ENCODE measurements at regions not wholly inside any gene's neighbourhood (a gene's known extent, or its start where the extent isn't known, plus 50 kb on each side); places are given as distances from the start of the nearest gene placed in this dataset.

GRCh38 chr13:106336668-106337067 lies 198.8 kb downstream of the EFNB2 start:
- no peak for DNase-seq (ENCODE audit: low read depth)
- no peak overlapping the region for H3K4me3 ChIP-seq (ENCODE audit: low read length)
- TF ChIP-seq, protein P1, sequence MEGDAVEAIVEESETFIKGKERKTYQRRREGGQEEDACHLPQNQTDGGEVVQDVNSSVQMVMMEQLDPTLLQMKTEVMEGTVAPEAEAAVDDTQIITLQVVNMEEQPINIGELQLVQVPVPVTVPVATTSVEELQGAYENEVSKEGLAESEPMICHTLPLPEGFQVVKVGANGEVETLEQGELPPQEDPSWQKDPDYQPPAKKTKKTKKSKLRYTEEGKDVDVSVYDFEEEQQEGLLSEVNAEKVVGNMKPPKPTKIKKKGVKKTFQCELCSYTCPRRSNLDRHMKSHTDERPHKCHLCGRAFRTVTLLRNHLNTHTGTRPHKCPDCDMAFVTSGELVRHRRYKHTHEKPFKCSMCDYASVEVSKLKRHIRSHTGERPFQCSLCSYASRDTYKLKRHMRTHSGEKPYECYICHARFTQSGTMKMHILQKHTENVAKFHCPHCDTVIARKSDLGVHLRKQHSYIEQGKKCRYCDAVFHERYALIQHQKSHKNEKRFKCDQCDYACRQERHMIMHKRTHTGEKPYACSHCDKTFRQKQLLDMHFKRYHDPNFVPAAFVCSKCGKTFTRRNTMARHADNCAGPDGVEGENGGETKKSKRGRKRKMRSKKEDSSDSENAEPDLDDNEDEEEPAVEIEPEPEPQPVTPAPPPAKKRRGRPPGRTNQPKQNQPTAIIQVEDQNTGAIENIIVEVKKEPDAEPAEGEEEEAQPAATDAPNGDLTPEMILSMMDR (conservative IDR thresholded peaks at IDR 0.05; ENCODE audit: low read depth, low read length) = no peak

GRCh38 chr13:106332621-106333020 lies 202.8 kb downstream of the EFNB2 start:
- no peak for DNase-seq (ENCODE audit: low read depth)
- TF ChIP-seq, protein P1 (conservative IDR thresholded peaks at IDR 0.05; ENCODE audit: low read depth, low read length) = no peak
- H3K4me3 ChIP-seq (ENCODE audit: low read length) = no peak overlapping the region

- H3K4me3 ChIP-seq (ENCODE audit: low read length) = no peak overlapping the region
- TF ChIP-seq, protein P1 (conservative IDR thresholded peaks at IDR 0.05; ENCODE audit: low read depth, low read length) = no peak
- no peak for DNase-seq (ENCODE audit: low read depth)
These were observed 204.3 kb downstream of the EFNB2 start for GRCh38 chr13:106331116-106331515.

- H3K4me3 ChIP-seq (ENCODE audit: low read length) = no peak overlapping the region
- TF ChIP-seq, protein P1 (conservative IDR thresholded peaks at IDR 0.05; ENCODE audit: low read depth, low read length) = no peak
- no peak for DNase-seq (ENCODE audit: low read depth)
These were observed 205.5 kb downstream of the EFNB2 start for GRCh38 chr13:106329941-106330340.

DNA sequence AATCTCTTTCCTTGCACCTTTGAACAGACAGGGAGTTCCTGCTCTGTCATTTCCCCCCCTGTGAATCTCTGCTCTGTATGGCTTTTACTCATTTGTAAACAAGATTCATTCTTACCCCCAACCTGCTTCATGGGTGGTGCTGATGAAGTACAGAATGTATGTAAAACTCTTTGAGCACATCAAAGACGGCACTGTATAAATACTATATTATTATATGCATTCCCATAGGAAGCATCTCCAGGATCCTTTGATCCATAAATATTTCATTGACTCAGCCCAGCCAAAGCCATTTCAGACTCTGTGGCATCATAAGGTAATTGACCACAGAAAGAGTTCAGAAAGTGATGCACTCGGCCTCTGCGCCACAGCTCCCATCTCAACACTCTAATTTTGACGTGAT lies 208.7 kb downstream of the EFNB2 start:
- DNase-seq (ENCODE audit: low read depth) = no peak
- TF ChIP-seq, protein P1 (conservative IDR thresholded peaks at IDR 0.05; ENCODE audit: low read depth, low read length) = no peak
- H3K4me3 ChIP-seq (ENCODE audit: low read length) = no peak overlapping the region

- TF ChIP-seq, protein P1 (conservative IDR thresholded peaks at IDR 0.05; ENCODE audit: low read depth, low read length) = no peak
These were observed 211.0 kb downstream of the EFNB2 start for GRCh38 chr13:106324444-106324843.

DNA sequence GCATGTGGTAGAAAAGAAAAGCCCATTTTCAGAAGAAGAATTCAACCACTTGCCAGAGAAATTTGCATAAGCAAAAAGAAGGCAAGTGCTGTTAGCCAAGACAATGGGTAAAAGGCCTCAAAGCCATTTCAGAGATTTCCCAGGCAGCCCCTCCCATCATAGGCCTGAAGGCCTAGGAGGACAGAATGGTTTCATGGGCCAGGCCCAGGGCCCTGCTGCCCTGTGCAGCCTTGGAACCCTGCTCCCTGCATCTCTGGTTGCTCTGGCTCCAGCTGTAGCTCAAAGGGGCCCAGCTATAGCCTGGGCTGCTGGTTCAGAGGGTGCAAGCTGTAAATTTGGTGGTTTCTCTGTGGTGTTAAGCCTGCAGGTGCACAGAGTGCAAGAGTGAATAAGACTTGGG lies 212.8 kb downstream of the EFNB2 start:
- H3K4me3 ChIP-seq (ENCODE audit: low read length) = no peak overlapping the region
- TF ChIP-seq, protein P1 (conservative IDR thresholded peaks at IDR 0.05; ENCODE audit: low read depth, low read length) = no peak
- DNase-seq (ENCODE audit: low read depth) = no peak

More at GRCh38 chr13:106324444-106324843, 211.0 kb downstream of the EFNB2 start:
- no peak overlapping the region for H3K4me3 ChIP-seq (ENCODE audit: low read length)
- DNase-seq (ENCODE audit: low read depth) = no peak

Data from retinal pigment epithelial cell (primary cell).